HG02885 (cell line): ENCODE measurements at regions not wholly inside any gene's neighbourhood (a gene's known extent, or its start where the extent isn't known, plus 50 kb on each side); places are given as distances from the start of the nearest gene placed in this dataset.
"Not testable (repeated sequence)": the region's sequence is repeated elsewhere in the genome, so short reads cannot be mapped to it uniquely, and the experiment has no call there.

Experiments used
- ATAC-seq: cut with Tn5 transposase; IDR thresholded peaks from one replicate; pipeline ENCODE4 v1.9.1; 2021; ENCODE audit warnings: mild to moderate bottlenecking; ENCODE audit not compliant: unreplicated experiment, poor library complexity

- no peak for ATAC-seq
Observed at GRCh38 chr5:2864515-2865105, 113.1 kb upstream of the IRX2 start.

DNA sequence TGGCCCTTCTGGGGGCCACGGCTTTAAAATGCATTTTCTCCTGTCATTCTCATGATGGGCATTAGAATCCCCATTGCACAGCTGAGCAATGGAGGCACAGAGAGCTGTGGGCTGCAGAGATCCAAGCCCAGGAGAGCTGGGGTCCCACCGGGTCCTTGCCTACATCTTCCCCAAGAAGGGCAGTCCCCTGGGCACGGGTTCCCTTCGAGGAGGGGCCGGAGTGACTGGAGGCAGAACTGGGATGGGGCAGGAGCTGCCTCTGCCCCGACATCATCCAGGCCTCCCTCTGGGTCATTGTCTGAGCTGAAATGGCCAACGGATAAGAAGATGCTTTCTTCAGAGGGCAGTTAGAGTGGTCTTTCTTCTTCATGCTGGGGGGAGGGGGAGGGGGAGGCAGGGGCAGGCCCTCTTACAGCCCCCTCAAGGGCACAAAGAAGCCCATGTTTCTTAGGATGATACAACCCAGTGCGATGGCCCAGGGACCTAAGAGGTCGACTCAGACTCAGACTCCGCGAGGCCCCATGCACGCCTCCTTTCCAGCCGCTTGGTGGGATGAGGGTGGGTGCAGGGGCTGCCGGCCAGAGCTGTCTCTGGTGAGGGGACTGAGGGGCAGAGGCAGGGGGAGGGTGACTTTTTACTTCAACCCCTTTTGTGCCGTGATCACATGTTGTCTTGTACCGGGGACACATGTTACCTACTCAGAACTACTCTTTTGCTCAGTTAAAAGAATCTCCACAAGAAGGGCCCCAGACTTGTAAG is 112.4 kb upstream of the IRX2 start:
- ATAC-seq: no peak

DNA sequence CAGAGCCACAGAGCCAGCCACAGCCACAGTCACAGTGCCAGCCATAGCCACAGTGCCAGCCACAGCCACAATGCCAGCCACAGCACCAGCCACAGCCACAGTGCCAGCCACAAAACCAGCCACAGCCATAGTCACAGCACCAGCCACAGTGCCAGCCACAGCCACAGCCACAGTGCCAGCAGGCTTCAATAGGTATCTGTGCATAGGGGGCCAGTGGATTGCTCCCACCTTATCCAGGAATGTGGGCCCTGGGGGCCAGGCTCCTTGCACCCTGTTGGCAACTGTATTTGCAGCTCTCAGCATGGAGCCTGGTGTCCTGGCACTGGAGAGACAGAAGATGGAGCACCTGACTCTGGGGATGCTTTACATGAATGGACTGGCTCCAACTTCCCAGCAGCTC is 111.7 kb upstream of the IRX2 start:
- no peak for ATAC-seq

DNA sequence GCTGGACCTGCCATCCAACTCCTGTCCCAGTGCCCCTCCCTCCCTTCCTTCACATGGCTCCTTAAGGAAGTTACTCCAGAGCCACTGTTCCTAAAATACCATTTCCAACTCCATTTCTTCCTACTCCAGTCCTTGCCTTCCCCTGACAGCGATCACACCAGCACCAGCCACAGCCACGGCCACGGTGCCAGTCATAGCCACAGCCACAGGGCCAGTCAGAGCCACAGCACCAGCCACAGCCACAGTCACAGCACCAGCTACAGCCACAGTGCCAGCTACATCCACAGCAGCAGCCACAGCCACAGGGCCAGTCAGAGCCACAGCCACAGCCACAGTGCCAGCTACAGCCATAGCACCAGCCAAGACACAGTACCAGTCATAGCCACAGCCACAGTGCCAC is 110.7 kb upstream of the IRX2 start:
- ATAC-seq: not testable (repeated sequence)

DNA sequence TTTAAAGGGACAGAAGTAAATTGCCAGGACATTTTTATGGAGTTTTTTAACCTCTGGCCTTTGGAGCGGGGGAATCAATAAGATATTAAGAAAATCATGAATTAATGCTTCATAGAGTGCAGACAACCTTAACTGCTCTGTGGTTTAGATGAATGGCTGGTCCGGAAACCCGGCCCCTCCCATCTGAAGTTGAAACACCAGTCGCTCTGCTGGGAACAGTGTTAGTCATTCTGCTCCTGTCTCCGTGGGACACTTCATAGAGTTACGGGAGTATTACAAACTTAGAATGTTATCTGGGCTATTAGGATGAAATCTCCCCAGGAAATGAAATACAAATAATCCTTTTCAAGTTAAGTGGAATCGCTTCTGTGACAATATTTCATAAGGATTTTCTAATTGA is 110.1 kb upstream of the IRX2 start:
- ATAC-seq: no peak

DNA sequence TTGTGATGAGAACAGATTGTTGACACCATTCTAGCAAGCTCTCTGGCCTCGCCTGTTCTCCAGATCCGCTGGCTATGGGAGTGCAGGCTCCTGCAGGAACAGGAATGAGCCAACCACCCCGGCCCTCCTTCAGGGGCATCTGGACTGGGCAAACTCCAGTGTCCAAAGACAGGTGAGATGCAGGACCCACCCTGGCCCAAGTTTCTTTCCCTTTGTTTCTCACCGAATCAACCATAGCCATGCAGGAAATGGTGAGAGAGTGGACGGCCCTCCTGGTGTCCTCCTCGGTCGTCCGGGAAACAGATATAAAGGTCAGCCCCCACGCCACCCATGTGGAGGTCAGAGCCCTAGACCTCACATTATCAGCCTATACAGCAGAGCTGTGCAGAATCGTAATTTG is 108.6 kb upstream of the IRX2 start:
- no peak for ATAC-seq

GRCh38 chr5:2857837-2858236 is 106.4 kb upstream of the IRX2 start:
- no peak for ATAC-seq

DNA sequence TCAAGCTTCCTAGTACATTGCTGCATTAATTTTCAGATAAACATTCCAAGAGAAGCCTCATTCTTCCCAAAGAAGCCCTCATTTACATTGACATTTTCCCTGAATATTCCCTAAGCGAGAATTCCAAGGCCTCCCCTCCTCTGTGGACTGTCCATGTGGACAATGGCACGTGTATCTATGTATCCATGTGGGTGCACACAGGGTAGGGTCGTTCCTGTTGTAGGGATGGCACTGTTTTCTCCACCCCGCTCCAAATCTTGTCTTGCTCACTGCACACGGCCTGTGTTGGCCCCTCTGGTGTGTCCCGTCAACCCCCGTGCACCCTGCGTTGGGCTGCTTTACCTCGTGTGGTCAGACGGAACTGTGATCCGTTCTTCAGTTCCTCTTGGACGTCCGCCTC is 104.7 kb upstream of the IRX2 start:
- ATAC-seq: no peak

GRCh38 chr5:2852446-2852845 is 101.0 kb upstream of the IRX2 start:
- ATAC-seq: no peak

GRCh38 chr5:2851895-2852294 is 100.4 kb upstream of the IRX2 start:
- no peak for ATAC-seq

DNA sequence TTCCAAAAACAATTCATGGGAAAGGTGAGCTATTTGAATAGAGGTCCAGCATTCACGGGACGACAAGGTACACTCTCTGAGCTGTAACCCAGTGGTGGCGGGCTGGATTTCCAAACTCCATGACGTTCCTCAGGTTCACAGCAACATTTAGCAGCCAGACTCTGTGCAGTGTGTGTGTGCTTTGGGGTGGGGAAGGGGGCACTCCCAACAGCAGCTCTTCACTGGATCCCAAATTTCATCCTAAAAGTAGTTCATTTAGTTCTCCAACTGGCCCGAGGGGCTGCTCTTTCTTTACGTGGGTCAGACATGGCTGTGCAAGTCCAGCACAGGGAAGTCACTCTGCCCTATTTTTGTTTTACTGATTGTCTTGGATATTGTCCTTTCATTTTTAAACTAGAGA is 98.0 kb upstream of the IRX2 start:
- ATAC-seq: no peak

- ATAC-seq: no peak
Observed at GRCh38 chr5:2848619-2849018, 97.1 kb upstream of the IRX2 start.

DNA sequence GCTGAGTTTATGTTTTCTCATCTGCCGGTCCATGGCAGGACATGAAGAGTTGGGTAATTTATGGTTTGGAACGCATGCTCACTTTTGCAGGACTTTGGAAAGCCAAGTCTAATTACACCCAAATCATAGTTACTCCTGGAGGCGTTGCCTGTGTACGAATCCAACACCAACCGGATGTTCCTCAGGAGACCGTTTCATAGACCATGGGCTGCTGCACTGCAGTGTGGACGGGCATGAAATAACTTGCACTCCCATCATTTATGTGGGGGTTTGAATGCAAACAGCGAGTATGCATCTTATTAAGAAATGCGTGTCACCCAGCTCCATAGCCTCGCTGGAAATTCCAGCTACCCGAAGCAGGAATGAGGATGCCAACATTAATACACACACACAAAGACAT is 96.1 kb upstream of the IRX2 start:
- ATAC-seq: no peak

DNA sequence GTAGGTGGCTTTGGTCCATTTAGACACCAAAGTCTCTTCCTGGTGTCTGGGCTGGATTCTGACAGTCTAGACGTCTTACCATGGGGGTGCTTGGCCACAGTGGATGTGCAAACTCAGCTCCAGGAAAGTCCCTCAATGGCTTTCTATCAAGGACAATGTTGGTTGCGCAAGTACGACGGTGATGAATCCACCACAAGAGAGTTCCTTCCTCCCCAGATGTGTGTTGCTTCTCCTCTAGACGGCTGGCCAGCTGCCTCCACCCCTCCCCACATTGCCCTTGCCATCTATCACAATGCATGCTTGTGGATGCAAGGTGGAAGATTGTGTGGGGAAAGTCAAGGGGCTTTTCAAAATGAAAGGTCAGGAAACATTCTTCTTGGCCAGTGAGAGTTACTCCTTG is 89.7 kb upstream of the IRX2 start:
- ATAC-seq: no peak

- no peak for ATAC-seq
Observed at GRCh38 chr5:2840372-2840915, 89.0 kb upstream of the IRX2 start.

GRCh38 chr5:2836133-2836532 is 84.7 kb upstream of the IRX2 start:
- ATAC-seq: no peak

DNA sequence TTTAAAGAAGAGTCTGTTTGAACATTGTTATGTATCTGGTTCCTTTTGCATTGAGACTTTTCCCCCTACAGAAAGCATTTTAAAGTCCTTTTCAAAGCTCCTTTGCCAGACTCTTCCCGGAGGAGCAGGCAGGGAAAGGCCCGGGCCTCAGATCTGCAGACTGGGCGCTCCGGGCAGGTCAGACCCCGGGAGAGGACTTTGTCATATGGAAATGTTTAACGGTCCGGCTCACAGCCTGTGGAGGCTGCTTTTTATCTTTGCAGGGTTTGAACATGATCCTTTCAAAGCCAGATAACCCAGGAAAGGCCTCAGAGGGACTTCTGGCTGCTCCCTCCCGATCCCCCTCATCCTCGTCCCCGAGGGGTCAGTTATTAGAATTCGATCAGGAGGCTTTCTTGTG is 82.1 kb upstream of the IRX2 start:
- no peak for ATAC-seq

- ATAC-seq: no peak
Observed at GRCh38 chr5:2832394-2832793, 80.9 kb upstream of the IRX2 start.

GRCh38 chr5:2829239-2829638 is 77.8 kb upstream of the IRX2 start:
- ATAC-seq: no peak

GRCh38 chr5:2818936-2819335 is 67.5 kb upstream of the IRX2 start:
- ATAC-seq: no peak

DNA sequence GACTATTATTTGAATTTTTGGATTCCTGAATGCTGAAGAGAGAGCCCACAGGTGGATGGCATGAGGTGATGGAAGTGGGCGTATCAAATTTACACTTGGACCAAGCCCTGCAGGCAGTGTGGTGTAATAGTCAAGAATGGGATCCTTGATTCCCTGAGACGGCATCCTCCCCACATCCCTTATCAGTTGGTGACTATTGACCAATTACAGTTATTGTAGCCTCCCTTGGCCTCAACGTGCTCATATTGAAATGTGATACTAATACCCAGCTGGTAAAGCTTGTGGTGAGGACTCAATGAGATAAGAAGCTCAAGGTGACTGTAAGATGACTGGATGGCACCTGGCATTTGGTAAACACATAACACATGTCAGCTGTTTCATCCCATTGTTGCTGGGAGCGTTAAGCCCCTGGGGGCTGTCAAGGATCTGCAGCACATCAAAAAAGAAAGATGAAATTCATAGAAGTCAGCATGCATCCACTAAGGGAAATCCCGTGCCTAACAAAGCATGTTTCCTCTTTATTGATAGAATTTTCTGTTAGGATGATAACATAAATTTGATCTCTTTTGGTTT is 65.6 kb upstream of the IRX2 start:
- ATAC-seq: no peak

- no peak for ATAC-seq
Observed at GRCh38 chr5:2813678-2814077, 62.2 kb upstream of the IRX2 start.
